OCI-LY3 (cell line): ENCODE measurements at regions not wholly inside any gene's neighbourhood (a gene's known extent, or its start where the extent isn't known, plus 50 kb on each side); places are given as distances from the start of the nearest gene placed in this dataset.
A peak's percentile ranks its signal among the peaks of the same experiment; 100 is the strongest.

Experiments used
- H2AFZ ChIP-seq: fragments of 200-600, 300-600 bp; shearing (Covaris generic); 2 replicates; pipeline ENCODE4 v1.6.0; 2014; ENCODE audit warnings: antibody characterized with exemption, low read depth, low read length
- H3K27ac ChIP-seq: fragments of 200-600, 300-600 bp; sonication (generic); 2 replicates; pipeline ENCODE4 v1.5.1; 2014; ENCODE audit warnings: mild to moderate bottlenecking, low read length, moderate library complexity, mixed read lengths
- H3K27me3 ChIP-seq: fragments of 200-600, 300-600 bp; sonication (generic); 2 replicates; pipeline ENCODE4 v1.6.1; 2014; ENCODE audit warnings: low read depth, low read length, mixed read lengths
- H3K36me3 ChIP-seq: fragments of 200-600, 300-600 bp; sonication (generic); replicated peaks from 2 replicates; pipeline ENCODE3; 2014; ENCODE audit warnings: low read depth, low read length, mixed read lengths
- H3K4me1 ChIP-seq: fragments of 300-600, 200-600 bp; sonication (generic); 2 replicates; pipeline ENCODE4 v1.6.1; 2014; ENCODE audit warnings: low read length, mixed read lengths
- H3K4me2 ChIP-seq: fragments of 200-600, 300-600 bp; sonication (generic); 2 replicates; pipeline ENCODE4 v1.6.1; 2014; ENCODE audit warnings: low read length, mixed read lengths
- H3K4me3 ChIP-seq: fragments of 300-600, 200-600 bp; sonication (generic); 2 replicates; pipeline ENCODE4 v1.5.1; 2014; ENCODE audit warnings: antibody characterized with exemption, mild to moderate bottlenecking, low read length, moderate library complexity
- H3K79me2 ChIP-seq: fragments of 300-600, 200-600 bp; shearing (Covaris generic); 2 replicates; pipeline ENCODE4 v1.6.1; 2014; ENCODE audit warnings: mild to moderate bottlenecking, low read length, mixed read lengths
- H3K9ac ChIP-seq: fragments of 300-600, 200-600 bp; shearing (Covaris generic); 2 replicates; pipeline ENCODE4 v1.6.0; 2014; ENCODE audit warnings: mild to moderate bottlenecking, low read length, moderate library complexity
- H3K9me3 ChIP-seq: fragments of 200-600, 300-600 bp; shearing (Covaris generic); 2 replicates; pipeline ENCODE4 v1.6.1; 2014; ENCODE audit warnings: low read length, mixed read lengths; ENCODE audit not compliant: insufficient read depth
- H4K20me1 ChIP-seq: fragments of 200-600, 300-600 bp; sonication (generic); 2 replicates; pipeline ENCODE4 v1.6.1; 2016; ENCODE audit warnings: low read length, mixed read lengths; ENCODE audit not compliant: insufficient read depth
- CTCF ChIP-seq: fragments of 200-600, 300-600 bp; sonication (generic); IDR thresholded peaks from 2 replicates; pipeline ENCODE4 v1.5.1; 2014; ENCODE audit warnings: antibody characterized with exemption, low read length, low read depth
- EZH2phosphoT487 ChIP-seq: fragments of 200-600 bp; shearing (Covaris generic); IDR thresholded peaks from 2 replicates; pipeline ENCODE4 v1.6.1; 2018; ENCODE audit warnings: antibody characterized with exemption, mixed run types, low read depth

GRCh38 chr11:29937526-29937925 is 79.3 kb downstream of the KCNA4 start:
- no peak overlapping the region for H3K27ac ChIP-seq
- 0 out of 2 replicates have a peak overlapping the region, but pooled peaks have one; percentile 8 for H3K4me2 ChIP-seq
- H4K20me1 ChIP-seq, result no peaks in the 10 kb centered on the region
- no peak overlapping the region for H3K9ac ChIP-seq
- no peaks in the 10 kb centered on the region for H3K27me3 ChIP-seq
- H3K79me2 ChIP-seq, result no peaks in the 10 kb centered on the region
- no peak overlapping the region; the same call in 1 of the 2 replicates for H2AFZ ChIP-seq
- no peak overlapping the region for H3K4me3 ChIP-seq
- TF ChIP-seq EZH2phosphoT487 (no peak), CTCF (no peak)
- no peaks in the 10 kb centered on the region for H3K36me3 ChIP-seq
- H3K4me1 ChIP-seq, result no peaks in the 10 kb centered on the region; the same call in 1 of the 2 replicates
- H3K9me3 ChIP-seq, result no peaks in the 10 kb centered on the region

- TF ChIP-seq EZH2phosphoT487 (no peak), CTCF (no peak)
- Histone ChIP-seq H3K27ac (no peak overlapping the region), H3K36me3 (no peaks in the 10 kb centered on the region), H4K20me1 (no peaks in the 10 kb centered on the region), H3K79me2 (no peaks in the 10 kb centered on the region), H3K9me3 (no peaks in the 10 kb centered on the region), H3K4me3 (no peak overlapping the region), H3K4me1 (no peaks in the 10 kb centered on the region; the same call in 1 of the 2 replicates), H3K4me2 (no peak overlapping the region), H3K27me3 (no peaks in the 10 kb centered on the region), H2AFZ (no peak overlapping the region), H3K9ac (no peak overlapping the region)
These were observed 82.7 kb downstream of the KCNA4 start for GRCh38 chr11:29934115-29934638.

- no peaks in the 10 kb centered on the region for H4K20me1 ChIP-seq
- H3K4me2 ChIP-seq, result no peak overlapping the region
- H3K4me3 ChIP-seq, result no peak overlapping the region
- TF ChIP-seq EZH2phosphoT487 (no peak), CTCF (no peak)
- H2AFZ ChIP-seq, result no peak overlapping the region
- no peak overlapping the region for H3K27ac ChIP-seq
- no peaks in the 10 kb centered on the region for H3K79me2 ChIP-seq
- H3K27me3 ChIP-seq, result no peaks in the 10 kb centered on the region
- H3K36me3 ChIP-seq, result no peaks in the 10 kb centered on the region
- H3K4me1 ChIP-seq, result no peaks in the 10 kb centered on the region
- H3K9me3 ChIP-seq, result no peaks in the 10 kb centered on the region
- no peak overlapping the region for H3K9ac ChIP-seq
These were observed 100.8 kb downstream of the KCNA4 start for GRCh38 chr11:29916040-29916439.

GRCh38 chr11:29914203-29914930 is 102.5 kb downstream of the KCNA4 start:
- H3K9ac ChIP-seq, result no peak overlapping the region
- no peaks in the 10 kb centered on the region for H3K36me3 ChIP-seq
- no peaks in the 10 kb centered on the region for H3K27me3 ChIP-seq
- H3K9me3 ChIP-seq, result no peaks in the 10 kb centered on the region
- no peaks in the 10 kb centered on the region for H3K4me1 ChIP-seq
- TF ChIP-seq EZH2phosphoT487, result no peak
- TF ChIP-seq CTCF, result no peak
- no peaks in the 10 kb centered on the region for H3K79me2 ChIP-seq
- no peak overlapping the region for H3K4me2 ChIP-seq
- no peak overlapping the region for H3K4me3 ChIP-seq
- no peaks in the 10 kb centered on the region for H4K20me1 ChIP-seq
- no peak overlapping the region for H3K27ac ChIP-seq
- H2AFZ ChIP-seq, result no peak overlapping the region
